Parathyroid adenoma (tissue), 2 donors: ENCODE measurements at regions not wholly inside any gene's neighbourhood (a gene's known extent, or its start where the extent isn't known, plus 50 kb on each side); places are given as distances from the start of the nearest gene placed in this dataset.

Source experiments
- H2AFZ ChIP-seq: fragments of 300-600 bp; sonication (generic); one replicate; pipeline ENCODE4 v1.7.0; 2017; ENCODE audit warnings: antibody characterized with exemption, mild to moderate bottlenecking
- H3K27ac ChIP-seq: fragments of 300-600 bp; sonication (generic); one replicate; pipeline ENCODE4 v1.7.0; 2017
- H3K27me3 ChIP-seq: fragments of 300-600 bp; sonication (generic); one replicate; pipeline ENCODE4 v1.7.0; 2017; ENCODE audit warnings: low read length; ENCODE audit not compliant: control insufficient read depth, insufficient read depth
- H3K36me3 ChIP-seq: fragments of 300-600 bp; sonication (generic); one replicate; pipeline ENCODE4 v1.7.0; 2017; ENCODE audit warnings: low read length; ENCODE audit not compliant: control insufficient read depth, insufficient read depth
- H3K4me1 ChIP-seq: fragments of 300-600 bp; sonication (generic); one replicate; pipeline ENCODE4 v1.7.0; 2017; ENCODE audit warnings: control low read depth
- H3K4me2 ChIP-seq: fragments of 300-600 bp; sonication (generic); one replicate; pipeline ENCODE4 v1.7.0; 2017; ENCODE audit warnings: low read length
- H3K4me3 ChIP-seq: fragments of 300-600 bp; sonication (generic); one replicate; pipeline ENCODE4 v1.7.0; 2017; ENCODE audit warnings: low read depth, low read length
- H3K79me2 ChIP-seq: fragments of 300-600 bp; sonication (generic); one replicate; pipeline ENCODE4 v1.7.0; 2017; ENCODE audit warnings: control low read depth
- H3K9ac ChIP-seq: fragments of 300-600 bp; sonication (generic); one replicate; pipeline ENCODE4 v1.7.0; 2017; ENCODE audit warnings: mild to moderate bottlenecking
- H3K9me3 ChIP-seq: fragments of 300-600 bp; sonication (generic); one replicate; pipeline ENCODE4 v1.7.0; 2017; ENCODE audit warnings: low read length; ENCODE audit not compliant: control insufficient read depth
- TF ChIP-seq, protein P1 (sequence below): fragments of 300-600 bp; sonication (generic); IDR thresholded peaks from one replicate; pipeline ENCODE4 v1.7.0; 2017; ENCODE audit warnings: antibody characterized with exemption, mild to moderate bottlenecking
- donor health status: primary hyperparathyroidism.

DNA sequence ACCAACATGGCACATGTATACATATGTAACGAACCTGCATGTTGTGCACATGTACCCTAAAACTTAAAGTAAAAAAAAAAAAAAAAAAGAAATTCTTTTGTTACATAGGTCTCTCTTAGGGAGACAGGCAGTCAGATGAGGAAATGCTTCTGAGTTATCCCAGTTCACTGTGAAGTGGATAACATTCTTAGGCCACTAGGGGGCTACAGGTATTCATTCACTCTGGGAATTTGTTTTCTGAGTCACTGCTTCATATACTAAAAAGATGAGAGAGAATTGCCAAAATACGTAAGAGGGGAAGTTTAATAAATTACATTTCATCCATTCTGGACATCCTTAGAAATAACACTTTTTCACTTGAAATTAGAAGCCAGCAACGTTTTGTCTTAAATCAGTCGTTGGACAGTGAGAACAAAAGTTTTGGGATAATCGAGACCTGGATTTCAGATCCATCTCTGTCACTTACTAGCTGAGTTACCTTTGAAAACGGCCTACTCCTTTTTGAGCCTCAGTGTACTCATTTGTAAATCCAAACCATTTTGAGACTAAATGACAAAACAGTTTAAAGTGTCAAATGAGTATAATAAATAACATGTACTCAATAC, 738.4 kb upstream of the ALCAM start:
- TF ChIP-seq, protein P1, sequence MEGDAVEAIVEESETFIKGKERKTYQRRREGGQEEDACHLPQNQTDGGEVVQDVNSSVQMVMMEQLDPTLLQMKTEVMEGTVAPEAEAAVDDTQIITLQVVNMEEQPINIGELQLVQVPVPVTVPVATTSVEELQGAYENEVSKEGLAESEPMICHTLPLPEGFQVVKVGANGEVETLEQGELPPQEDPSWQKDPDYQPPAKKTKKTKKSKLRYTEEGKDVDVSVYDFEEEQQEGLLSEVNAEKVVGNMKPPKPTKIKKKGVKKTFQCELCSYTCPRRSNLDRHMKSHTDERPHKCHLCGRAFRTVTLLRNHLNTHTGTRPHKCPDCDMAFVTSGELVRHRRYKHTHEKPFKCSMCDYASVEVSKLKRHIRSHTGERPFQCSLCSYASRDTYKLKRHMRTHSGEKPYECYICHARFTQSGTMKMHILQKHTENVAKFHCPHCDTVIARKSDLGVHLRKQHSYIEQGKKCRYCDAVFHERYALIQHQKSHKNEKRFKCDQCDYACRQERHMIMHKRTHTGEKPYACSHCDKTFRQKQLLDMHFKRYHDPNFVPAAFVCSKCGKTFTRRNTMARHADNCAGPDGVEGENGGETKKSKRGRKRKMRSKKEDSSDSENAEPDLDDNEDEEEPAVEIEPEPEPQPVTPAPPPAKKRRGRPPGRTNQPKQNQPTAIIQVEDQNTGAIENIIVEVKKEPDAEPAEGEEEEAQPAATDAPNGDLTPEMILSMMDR, result peak; percentile 44
- H3K79me2 ChIP-seq, result no peaks in the 10 kb centered on the region
- H3K27me3 ChIP-seq, result no peaks in the 10 kb centered on the region
- H3K9me3 ChIP-seq, result no peaks in the 10 kb centered on the region
- no peak overlapping the region for H3K4me3 ChIP-seq
- no peak overlapping the region for H3K4me2 ChIP-seq
- no peaks in the 10 kb centered on the region for H3K36me3 ChIP-seq
- H2AFZ ChIP-seq, result peak overlapping the region; percentile 27
- H3K9ac ChIP-seq, result no peak overlapping the region
- H3K4me1 ChIP-seq, result peaks cover 12% of the 10 kb centered on the region
- no peak overlapping the region for H3K27ac ChIP-seq

DNA sequence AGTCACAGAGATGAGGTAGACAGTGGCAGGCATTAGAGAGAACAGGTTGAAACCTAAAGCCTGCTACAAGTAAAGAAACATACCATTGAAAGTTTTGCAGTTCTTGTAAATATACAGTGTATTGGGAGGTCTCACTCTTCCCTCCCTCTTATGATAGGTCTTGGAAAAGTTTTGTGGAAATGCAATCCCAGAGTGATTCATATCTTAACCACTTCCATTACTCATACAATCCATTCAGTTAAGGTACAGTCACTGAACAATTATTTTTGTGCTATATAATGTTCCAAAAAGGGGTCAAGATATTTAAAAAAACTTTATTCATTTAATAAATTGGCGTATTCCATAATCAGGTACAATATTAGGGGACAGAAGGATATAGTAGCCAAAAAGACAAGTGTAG, 737.7 kb upstream of the ALCAM start:
- Histone ChIP-seq H3K27ac (no peak overlapping the region), H3K79me2 (no peaks in the 10 kb centered on the region), H2AFZ (peak overlapping the region; percentile 6), H3K9me3 (no peaks in the 10 kb centered on the region), H3K4me1 (peaks cover 12% of the 10 kb centered on the region), H3K4me3 (no peak overlapping the region), H3K36me3 (no peaks in the 10 kb centered on the region), H3K9ac (no peak overlapping the region), H3K4me2 (no peak overlapping the region), H3K27me3 (no peaks in the 10 kb centered on the region)
- TF ChIP-seq, protein P1, result no peak

DNA sequence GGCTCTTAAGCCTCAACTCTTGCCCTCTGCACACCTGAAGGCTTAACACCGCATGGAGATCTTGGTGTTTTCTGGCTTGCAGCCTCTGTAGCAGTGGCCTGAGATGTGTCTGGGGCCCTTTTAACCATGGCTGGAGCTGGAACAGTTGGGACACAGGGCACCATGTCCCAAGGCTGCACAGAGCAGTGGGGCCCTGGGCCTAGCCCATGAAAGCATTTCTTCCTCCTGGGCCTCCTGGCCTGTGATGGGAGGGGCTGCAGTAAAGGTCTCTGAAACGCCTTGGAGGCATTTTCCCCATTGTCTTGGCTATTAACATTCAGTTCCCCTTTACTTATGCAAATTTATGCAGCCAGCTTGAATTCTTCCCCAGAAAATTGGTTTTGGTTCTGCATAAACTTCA, 735.5 kb upstream of the ALCAM start:
- peaks cover 28% of the 10 kb centered on the region for H3K4me1 ChIP-seq
- no peaks in the 10 kb centered on the region for H3K36me3 ChIP-seq
- no peak overlapping the region for H3K4me3 ChIP-seq
- no peaks in the 10 kb centered on the region for H3K27me3 ChIP-seq
- TF ChIP-seq, protein P1, result no peak
- no peaks in the 10 kb centered on the region for H3K9me3 ChIP-seq
- H3K27ac ChIP-seq, result no peak overlapping the region
- H2AFZ ChIP-seq, result no peak overlapping the region
- H3K79me2 ChIP-seq, result no peaks in the 10 kb centered on the region
- no peak overlapping the region for H3K9ac ChIP-seq
- no peak overlapping the region for H3K4me2 ChIP-seq

DNA sequence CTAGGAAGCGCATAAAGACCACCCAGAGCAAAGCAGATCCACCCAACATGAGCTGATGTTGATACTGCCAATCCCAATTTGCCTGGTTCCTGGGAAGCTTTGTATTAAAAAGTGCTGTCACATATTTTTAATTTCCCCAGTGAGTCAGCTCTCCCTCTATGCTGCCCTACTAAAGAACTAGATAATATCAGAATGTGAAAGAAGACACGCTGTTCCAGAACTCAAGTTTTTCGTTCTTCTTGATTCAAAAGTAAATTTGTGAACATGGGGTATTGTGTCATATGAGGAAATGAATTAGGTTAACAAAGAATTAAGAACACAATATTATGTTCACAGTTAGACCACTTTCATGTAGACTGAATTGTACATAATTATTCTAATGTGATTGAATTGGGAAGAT, 734.2 kb upstream of the ALCAM start:
- no peaks in the 10 kb centered on the region for H3K9me3 ChIP-seq
- H3K4me2 ChIP-seq, result no peak overlapping the region
- H3K79me2 ChIP-seq, result no peaks in the 10 kb centered on the region
- H3K4me1 ChIP-seq, result peaks cover 38% of the 10 kb centered on the region
- TF ChIP-seq, protein P1, result no peak
- peak overlapping the region; percentile 21 for H3K27ac ChIP-seq
- H3K27me3 ChIP-seq, result no peaks in the 10 kb centered on the region
- H3K9ac ChIP-seq, result no peak overlapping the region
- H3K4me3 ChIP-seq, result no peak overlapping the region
- H2AFZ ChIP-seq, result peak overlapping the region; percentile 36
- no peaks in the 10 kb centered on the region for H3K36me3 ChIP-seq

DNA sequence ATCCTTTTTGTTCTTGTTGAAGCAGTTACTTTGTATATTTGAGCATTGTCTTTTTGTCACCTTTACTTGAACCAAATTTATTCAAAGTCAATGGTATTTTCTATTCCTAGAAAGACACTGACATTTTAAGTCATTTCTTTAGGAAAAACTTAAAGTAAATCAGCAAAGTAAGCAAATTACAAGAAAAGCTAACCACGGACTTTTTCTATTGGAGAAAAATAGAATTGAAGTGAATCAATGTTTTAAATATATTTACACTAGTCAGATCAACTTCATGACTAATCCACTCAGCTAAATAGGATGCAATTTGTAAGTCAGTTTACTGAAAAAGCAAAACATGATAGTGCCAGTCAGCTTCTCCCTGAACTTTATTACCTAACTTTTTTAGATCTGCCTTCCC, 733.8 kb upstream of the ALCAM start:
- no peak overlapping the region for H3K4me3 ChIP-seq
- no peaks in the 10 kb centered on the region for H3K36me3 ChIP-seq
- no peaks in the 10 kb centered on the region for H3K79me2 ChIP-seq
- no peaks in the 10 kb centered on the region for H3K9me3 ChIP-seq
- H3K27me3 ChIP-seq, result no peaks in the 10 kb centered on the region
- H2AFZ ChIP-seq, result peak overlapping the region; percentile 36
- H3K4me2 ChIP-seq, result no peak overlapping the region
- TF ChIP-seq, protein P1, result no peak
- H3K4me1 ChIP-seq, result peaks cover 38% of the 10 kb centered on the region
- peak overlapping the region; percentile 21 for H3K27ac ChIP-seq
- H3K9ac ChIP-seq, result no peak overlapping the region
